Heart left ventricle (tissue), 16 donors: ENCODE measurements at regions not wholly inside any gene's neighbourhood (a gene's known extent, or its start where the extent isn't known, plus 50 kb on each side); places are given as distances from the start of the nearest gene placed in this dataset.
"Not testable (repeated sequence)": the region's sequence is repeated elsewhere in the genome, so short reads cannot be mapped to it uniquely, and the experiment has no call there.

Experiments used
- ATAC-seq, 4 donors: fragments of 200-7000 bp; cut with Tn5 transposase; one replicate each; pipeline ENCODE4 v1.9.1; 2020 to 2022; ENCODE audit warnings: moderate library complexity in 4 of 4, mild to moderate bottlenecking in 3 of 4, moderate number of reproducible peaks in 1 of 4
- DNase-seq, 5 donors: peaks; one replicate each; pipeline ENCODE4 v3.0.0-alpha.2; 2020
- H3K27ac ChIP-seq, 12 donors: fragments of 200-600 bp; sonication (generic) in 4 of 12; one replicate each; pipeline versions ENCODE4 v1.5.0 to v1.8.0; 2016 to 2022; ENCODE audit warnings: mild to moderate bottlenecking in 2 of 12
- H3K27me3 ChIP-seq, 9 donors: fragments of 200-600 bp; sonication (generic) in 2 of 9; one replicate each; pipeline versions ENCODE4 v1.5.1 to v1.8.0; 2016 to 2022; ENCODE audit warnings: mild to moderate bottlenecking in 3 of 9
- H3K36me3 ChIP-seq, 9 donors: fragments of 200-600 bp; sonication (generic) in 2 of 9; one replicate each; pipeline versions ENCODE4 v1.5.0 to v1.8.0; 2018 to 2022; ENCODE audit warnings: mild to moderate bottlenecking in 2 of 9
- H3K4me1 ChIP-seq, 12 donors: fragments of 200-600 bp; sonication (generic) in 4 of 12; one replicate each; pipeline versions ENCODE4 v1.5.0 to v1.8.0; 2016 to 2022; ENCODE audit warnings: mild to moderate bottlenecking in 3 of 12
- H3K4me3 ChIP-seq, 12 donors: fragments of 200-600 bp; sonication (generic) in 4 of 12; one replicate each; pipeline versions ENCODE4 v1.5.0 to v1.8.0; 2017 to 2022; ENCODE audit warnings: mild to moderate bottlenecking in 9 of 12, moderate library complexity in 4 of 12
- H3K9me3 ChIP-seq, 12 donors: fragments of 200-600 bp; sonication (generic) in 4 of 12; one replicate each; pipeline versions ENCODE4 v1.5.0 to v1.8.0; 2016 to 2022; ENCODE audit warnings: mild to moderate bottlenecking in 1 of 12
- POLR2A ChIP-seq, 2 donors: fragments of 450-650 bp; IDR thresholded peaks; one replicate each; pipeline ENCODE4 v1.6.1; 2017; ENCODE audit warnings: antibody characterized with exemption in 2 of 2, mild to moderate bottlenecking in 2 of 2, moderate library complexity in 2 of 2
- WGBS, 4 donors: extraction: QIAGEN DNeasy Blood & Tissue Kit in 2 of 4; methylation state at CpG; one replicate each; pipeline versions ENCODE4 v1.1.5 to v1.1.7; 2013 to 2018; 5-methylcytosine and 5-hydroxymethylcytosine counted together
- intact Hi-C, 10 donors: fragments of 100-400 bp; cut with DNase I; formaldehyde crosslinking; loops; one replicate each; pipeline versions ENCODE4 v1.11.1 to v1.14.2; 2022
- TF ChIP-seq, protein P1 (sequence below), 12 donors: fragments of 200-600 bp; sonication (generic) in 4 of 12; IDR thresholded peaks; one replicate each; pipeline versions ENCODE4 v1.5.0 to v1.8.0; 2018 to 2022; ENCODE audit warnings: antibody characterized with exemption in 12 of 12, mild to moderate bottlenecking in 5 of 12
- donor health status: ischemic (EF 13 %, LVEDD 7.1; RV severe dilation, severe dysfunction).
- donor health status: healthy with polysubstance abuse.
- donor health status: DM: no; HTN: yes; CAD: no.
- donor health status: DM: no; HTN: no; CAD: no.
- donor health status: ischemic (EF 25% LVEDD 6.9; RV normal size, moderate dysfunction).
- donor health status: ischemic (EF 25% LVEDD 5.7; RV mildly dilated, moderate dysfunction).
- donor health status: healthy.
- donor health status: DM: yes; HTN: yes; CAD: no.
- donor health status: ischemic (EF 35%, LVEDD 5.7; RV mildly dilated, moderate dysfunction).
- donor health status: nonischemic (EF 11% LVEDD 7.7; RV severe dilation, severe dysfunction).
- donor health status: DM: yes; HTN: yes; CAD: no.
- donor health status: PGD.
- donor health status: ischemic (EF 29% LVEDD 5.4; RV normal size, mild dysfunction).
- donor health status: nonischemic (EF 23%, LVEDD 6.1; RV moderate dilation, normal function).

DNA sequence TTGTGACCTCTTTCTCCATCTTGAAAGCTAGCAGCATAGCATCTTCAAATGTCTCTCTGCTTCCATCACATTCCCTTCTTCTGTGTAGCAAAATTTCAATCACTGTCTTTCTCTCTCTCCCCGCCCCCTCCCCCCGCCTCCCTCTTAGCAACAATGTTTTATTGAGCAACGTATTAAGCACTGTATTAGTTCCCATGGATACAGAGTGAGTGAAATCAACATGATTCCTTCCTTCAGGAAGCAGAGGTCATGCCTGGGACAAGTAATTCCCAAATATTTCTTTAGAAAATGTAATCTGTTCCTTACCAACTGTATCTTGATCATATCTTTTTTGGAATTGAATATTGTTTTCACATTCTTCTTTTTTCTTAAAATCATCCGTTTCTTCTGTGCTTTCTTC, 373.7 kb upstream of the NECTIN3 start:
- TF ChIP-seq POLR2A (IDR thresholded peaks at IDR 0.05), result no peak
- TF ChIP-seq, protein P1, sequence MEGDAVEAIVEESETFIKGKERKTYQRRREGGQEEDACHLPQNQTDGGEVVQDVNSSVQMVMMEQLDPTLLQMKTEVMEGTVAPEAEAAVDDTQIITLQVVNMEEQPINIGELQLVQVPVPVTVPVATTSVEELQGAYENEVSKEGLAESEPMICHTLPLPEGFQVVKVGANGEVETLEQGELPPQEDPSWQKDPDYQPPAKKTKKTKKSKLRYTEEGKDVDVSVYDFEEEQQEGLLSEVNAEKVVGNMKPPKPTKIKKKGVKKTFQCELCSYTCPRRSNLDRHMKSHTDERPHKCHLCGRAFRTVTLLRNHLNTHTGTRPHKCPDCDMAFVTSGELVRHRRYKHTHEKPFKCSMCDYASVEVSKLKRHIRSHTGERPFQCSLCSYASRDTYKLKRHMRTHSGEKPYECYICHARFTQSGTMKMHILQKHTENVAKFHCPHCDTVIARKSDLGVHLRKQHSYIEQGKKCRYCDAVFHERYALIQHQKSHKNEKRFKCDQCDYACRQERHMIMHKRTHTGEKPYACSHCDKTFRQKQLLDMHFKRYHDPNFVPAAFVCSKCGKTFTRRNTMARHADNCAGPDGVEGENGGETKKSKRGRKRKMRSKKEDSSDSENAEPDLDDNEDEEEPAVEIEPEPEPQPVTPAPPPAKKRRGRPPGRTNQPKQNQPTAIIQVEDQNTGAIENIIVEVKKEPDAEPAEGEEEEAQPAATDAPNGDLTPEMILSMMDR (IDR thresholded peaks at IDR 0.05), result no peak
- Histone ChIP-seq H3K27ac (no peak overlapping the region), H3K9me3 (peaks cover 0 to 12% (median 0%) of the 10 kb centered on the region in 12 donors), H3K36me3 (no peaks in the 10 kb centered on the region), H3K27me3 (no peaks in the 10 kb centered on the region), H3K4me1 (no peaks in the 10 kb centered on the region), H3K4me3 (no peak overlapping the region)
- intact Hi-C loops, result no loop called here
- ATAC-seq (no peak), DNase-seq (no peak)
- WGBS, 4 donors, result 59 to 73% (median 68%) methylated on average over 4 of the region's 4 CpGs

DNA sequence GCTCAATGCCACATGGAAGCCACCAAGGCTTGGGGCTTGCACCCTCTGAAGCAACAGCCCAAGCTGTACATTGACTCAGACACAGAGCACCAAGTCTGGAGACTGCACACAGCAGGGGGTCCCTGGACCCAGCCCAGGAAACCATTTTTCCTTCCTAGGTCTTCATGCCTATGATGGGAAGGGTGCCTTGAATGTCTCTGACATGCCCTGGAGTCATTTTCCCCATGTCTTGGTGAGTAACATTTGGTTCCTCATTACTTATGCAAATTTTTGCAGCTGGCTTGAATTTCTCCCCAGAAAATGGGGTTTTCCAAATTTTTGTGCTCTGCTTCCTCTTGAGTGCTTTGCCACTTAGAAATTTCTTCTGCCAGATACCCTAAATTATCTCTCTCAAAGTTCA, 367.3 kb upstream of the NECTIN3 start:
- peaks cover 0 to 12% (median 2%) of the 10 kb centered on the region in 12 donors for H3K9me3 ChIP-seq
- H3K4me1 ChIP-seq, intact Hi-C loops, H3K27ac ChIP-seq, H3K4me3 ChIP-seq, DNase-seq, ATAC-seq, H3K27me3 ChIP-seq, H3K36me3 ChIP-seq: not testable (repeated sequence)

DNA sequence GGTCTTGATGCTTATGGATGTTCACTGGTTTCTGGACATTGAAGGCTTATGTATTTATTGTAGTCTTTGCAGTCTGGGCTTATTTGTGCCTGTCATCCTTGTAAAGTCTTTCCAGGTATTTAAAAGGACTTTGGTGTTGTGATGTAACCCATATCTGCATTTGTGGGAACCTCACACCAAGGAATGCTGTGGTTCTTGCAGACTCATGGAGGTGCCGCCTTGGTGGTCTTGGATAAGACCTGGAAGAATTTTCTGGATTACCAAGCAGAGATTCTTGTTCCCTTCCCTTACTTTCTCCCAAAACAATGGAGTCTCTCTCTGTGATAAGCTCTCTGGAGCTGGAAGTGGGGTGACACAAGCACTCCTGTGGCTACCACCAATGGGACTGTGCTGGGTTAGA, 363.5 kb upstream of the NECTIN3 start:
- H3K36me3 ChIP-seq, result no peaks in the 10 kb centered on the region
- ATAC-seq (no peak), DNase-seq (no peak)
- no peaks in the 10 kb centered on the region for H3K4me1 ChIP-seq
- 88 to 100% (median 95%) methylated on average over 1 of the region's 1 CpG for WGBS, 4 donors
- intact Hi-C loops, result no loop called here
- TF ChIP-seq, protein P1 (IDR thresholded peaks at IDR 0.05), result no peak
- TF ChIP-seq POLR2A (IDR thresholded peaks at IDR 0.05), result no peak
- peaks cover 0 to 3% (median 0%) of the 10 kb centered on the region in 12 donors for H3K9me3 ChIP-seq
- no peak overlapping the region for H3K4me3 ChIP-seq
- no peak overlapping the region for H3K27ac ChIP-seq
- no peaks in the 10 kb centered on the region for H3K27me3 ChIP-seq

DNA sequence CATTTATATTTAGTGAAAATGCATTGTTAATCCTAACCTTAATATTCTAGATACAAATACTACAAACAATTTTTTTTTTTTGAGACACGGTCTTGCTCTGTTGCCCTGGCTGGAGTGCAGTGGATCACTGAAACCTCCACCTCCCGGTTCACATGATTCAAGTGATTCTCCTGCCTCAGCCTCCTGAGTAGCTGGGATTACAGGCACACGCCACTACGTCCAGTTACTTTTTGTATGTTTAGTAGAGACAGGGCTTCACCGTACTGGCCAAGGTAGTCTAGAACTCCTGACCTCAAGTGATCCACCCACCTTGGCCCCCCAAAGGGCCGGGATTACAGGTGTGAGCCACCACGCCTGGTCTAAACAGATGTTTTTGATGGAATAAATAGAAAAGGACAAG, 361.5 kb upstream of the NECTIN3 start:
- no peaks in the 10 kb centered on the region for H3K4me1 ChIP-seq
- H3K27ac ChIP-seq, result no peak overlapping the region
- no peaks in the 10 kb centered on the region for H3K27me3 ChIP-seq
- H3K4me3 ChIP-seq, result no peak overlapping the region
- ATAC-seq (no peak), DNase-seq (no peak)
- TF ChIP-seq, protein P1 (IDR thresholded peaks at IDR 0.05), result no peak
- TF ChIP-seq POLR2A (IDR thresholded peaks at IDR 0.05), result no peak
- no peaks in the 10 kb centered on the region for H3K36me3 ChIP-seq
- H3K9me3 ChIP-seq, result peaks cover 0 to 3% (median 0%) of the 10 kb centered on the region in 12 donors
- WGBS, 4 donors, result 83 to 92% (median 88%) methylated on average over 7 of the region's 7 CpGs
- intact Hi-C loops, result no loop called here

DNA sequence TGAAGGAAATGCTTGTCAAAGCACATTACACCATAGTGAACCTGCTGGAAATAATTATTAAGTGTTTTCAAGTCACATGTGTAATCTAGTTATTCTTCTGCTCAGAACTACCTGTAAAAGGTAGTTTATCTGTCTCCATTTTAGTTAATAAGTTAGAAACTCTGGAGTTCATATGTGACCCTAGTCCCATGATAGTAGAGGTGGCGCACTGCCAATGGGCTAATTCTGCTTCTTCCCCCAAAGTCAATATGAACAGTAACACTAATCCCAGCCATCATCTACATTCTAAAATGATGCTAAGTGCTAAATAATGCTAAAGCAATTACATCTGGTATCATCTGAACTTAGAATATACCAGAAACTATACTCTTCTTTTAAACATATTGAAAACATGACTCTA, 361.0 kb upstream of the NECTIN3 start:
- Histone ChIP-seq H3K4me1 (no peaks in the 10 kb centered on the region), H3K9me3 (no peaks in the 10 kb centered on the region), H3K4me3 (no peak overlapping the region), H3K36me3 (no peaks in the 10 kb centered on the region), H3K27me3 (no peaks in the 10 kb centered on the region), H3K27ac (no peak overlapping the region)
- intact Hi-C loops, result no loop called here
- no peak for TF ChIP-seq POLR2A (IDR thresholded peaks at IDR 0.05)
- TF ChIP-seq, protein P1 (IDR thresholded peaks at IDR 0.05), result no peak
- DNase-seq (no peak), ATAC-seq (no peak)
- 88 to 97% (median 92%) methylated on average over 1 of the region's 1 CpG for WGBS, 4 donors
